HG03575 (cell line): ENCODE measurements at regions not wholly inside any gene's neighbourhood (a gene's known extent, or its start where the extent isn't known, plus 50 kb on each side); places are given as distances from the start of the nearest gene placed in this dataset.

Experiments used
- ATAC-seq: cut with Tn5 transposase; IDR thresholded peaks from one replicate; pipeline ENCODE4 v1.9.1; 2021; ENCODE audit not compliant: unreplicated experiment, insufficient number of reproducible peaks, low FRiP score; ENCODE audit errors: extremely low read depth

DNA sequence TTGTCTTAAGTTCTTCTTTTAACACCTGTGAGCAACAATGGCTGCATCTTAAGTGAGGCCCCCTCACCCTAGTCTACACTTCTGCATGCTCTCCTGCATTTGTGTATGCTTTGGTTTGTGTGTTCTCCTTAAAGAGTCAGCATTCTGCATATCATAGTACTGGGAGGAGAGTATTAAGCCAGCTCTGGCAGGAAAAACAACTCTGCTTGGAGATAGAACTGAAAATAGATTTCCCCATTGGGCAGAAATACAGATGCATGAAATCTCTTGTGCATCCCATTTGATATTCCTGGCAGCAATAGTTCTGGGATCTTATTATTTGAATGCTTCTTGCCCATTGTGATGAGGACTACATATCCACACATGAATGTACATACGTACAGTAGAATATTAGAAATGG, 70.6 kb upstream of the PRICKLE1 start:
- ATAC-seq = no peak

GRCh38 chr12:42652048-42652447, 62.5 kb upstream of the PRICKLE1 start:
- ATAC-seq = no peak

GRCh38 chr12:42648061-42648460, 58.5 kb upstream of the PRICKLE1 start:
- no peak for ATAC-seq

DNA sequence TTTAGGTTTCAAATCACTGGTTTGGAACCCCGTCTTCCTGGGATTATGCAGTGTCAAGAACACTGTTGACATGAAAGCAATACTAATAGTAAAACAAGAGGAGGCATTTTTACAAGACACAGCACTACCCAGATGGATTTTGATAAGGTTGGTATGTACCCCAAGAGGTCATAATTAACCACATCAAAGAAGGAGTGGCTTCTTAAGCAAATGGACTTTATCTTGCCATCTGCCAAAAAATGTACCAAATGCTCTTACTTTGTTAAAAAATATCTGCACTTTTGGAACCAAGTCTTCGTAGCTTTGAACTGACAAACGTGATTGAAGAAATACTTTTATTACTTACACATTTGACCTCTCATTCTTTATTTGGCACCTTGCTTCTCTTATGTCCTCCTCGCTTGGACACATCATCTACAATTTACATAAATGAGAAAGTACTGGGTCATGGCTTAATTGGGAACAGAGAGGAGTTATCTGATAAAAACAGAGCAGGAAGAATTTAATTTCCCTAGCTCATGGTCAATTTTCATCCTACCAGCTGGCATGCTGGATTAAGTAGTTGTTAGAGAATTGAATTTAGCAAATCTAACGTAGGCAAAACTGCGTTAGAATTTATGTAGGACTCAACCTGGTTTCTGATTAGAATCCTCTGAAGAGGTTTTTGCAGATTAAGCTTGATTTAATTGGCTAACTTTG, 54.5 kb upstream of the PRICKLE1 start:
- no peak for ATAC-seq

DNA sequence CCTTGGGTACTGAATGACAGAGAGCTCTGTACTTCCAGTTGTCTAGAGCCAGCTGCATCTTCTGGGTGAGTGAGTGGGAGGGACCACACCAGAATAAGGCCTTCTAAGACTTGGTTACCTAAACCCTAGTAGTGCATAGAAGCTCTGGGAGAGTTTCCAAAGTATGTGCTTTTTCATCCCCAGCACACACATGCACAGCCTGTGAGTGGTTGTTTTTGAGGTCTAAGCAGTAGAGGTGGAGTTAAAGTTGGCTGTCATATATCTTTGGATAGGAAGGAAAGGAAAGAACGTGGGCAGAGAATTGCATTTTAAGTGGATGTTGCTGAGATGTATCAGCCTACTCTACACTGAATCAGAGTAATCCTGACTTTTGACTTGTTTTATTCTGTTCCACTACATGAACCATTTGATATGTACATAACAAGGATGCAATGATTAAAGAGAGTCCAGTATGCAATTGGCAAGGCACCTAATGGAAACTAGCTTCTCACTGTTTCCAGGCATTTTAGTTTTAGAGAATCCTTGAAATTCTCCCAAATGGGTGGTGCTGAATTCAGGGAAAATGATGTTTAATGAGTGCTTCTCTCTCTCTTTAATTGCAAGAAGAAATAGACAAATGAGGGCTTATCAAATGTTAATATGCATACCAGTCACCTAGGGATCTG, 51.8 kb upstream of the PRICKLE1 start:
- no peak for ATAC-seq

- no peak for ATAC-seq
These were observed 50.8 kb upstream of the PRICKLE1 start for GRCh38 chr12:42640391-42640790.

GRCh38 chr12:42639556-42639955, 50.0 kb upstream of the PRICKLE1 start:
- ATAC-seq = no peak
